ENCODE measurements at regions not wholly inside any gene's neighbourhood (a gene's known extent, or its start where the extent isn't known, plus 50 kb on each side); places are given as distances from the start of the nearest gene placed in this dataset.
"Not testable (repeated sequence)": the region's sequence is repeated elsewhere in the genome, so short reads cannot be mapped to it uniquely, and the experiment has no call there.

GRCh38 chr3:166556955-166557354 lies 719.7 kb upstream of the BCHE start:
- Mint-ChIP-seq H3K9me3 (peaks cover 6 to 10% of the 10 kb centered on the region in 2 donors), H3K27ac (no peak overlapping the region), H3K27me3 (ENCODE audit: low read depth) (no peaks in the 10 kb centered on the region), H3K36me3 (ENCODE audit: insufficient read depth in 2 of 2) (no peaks in the 10 kb centered on the region), H3K4me1 (ENCODE audit: low read depth) (no peaks in the 10 kb centered on the region), H3K4me3 (no peak overlapping the region)
- ATAC-seq (replicated peaks in 1 of 2): no peak
- no peak for DNase-seq

- peaks cover 3 to 8% of the 10 kb centered on the region in 2 donors for H3K9me3 Mint-ChIP-seq
- H3K4me3 Mint-ChIP-seq: no peak overlapping the region
- ATAC-seq (replicated peaks in 1 of 2) (no peak), DNase-seq (no peak)
- no peak overlapping the region for H3K27ac Mint-ChIP-seq
- no peaks in the 10 kb centered on the region for H3K4me1 Mint-ChIP-seq (ENCODE audit: low read depth)
- H3K27me3 Mint-ChIP-seq (ENCODE audit: low read depth): no peaks in the 10 kb centered on the region
- no peaks in the 10 kb centered on the region for H3K36me3 Mint-ChIP-seq (ENCODE audit: insufficient read depth in 2 of 2)
These were observed 716.8 kb upstream of the BCHE start for GRCh38 chr3:166554023-166554422.

GRCh38 chr3:166533740-166534139 lies 696.5 kb upstream of the BCHE start:
- Mint-ChIP-seq H3K4me1 (ENCODE audit: low read depth) (no peaks in the 10 kb centered on the region), H3K4me3 (no peak overlapping the region), H3K27me3 (ENCODE audit: low read depth) (no peaks in the 10 kb centered on the region), H3K9me3 (peaks cover 8 to 11% of the 10 kb centered on the region in 2 donors), H3K36me3 (ENCODE audit: insufficient read depth in 2 of 2) (peaks cover 2% of the 10 kb centered on the region in 2 donors), H3K27ac (no peak overlapping the region)
- DNase-seq: no peak
- no peak for ATAC-seq (replicated peaks in 1 of 2)

GRCh38 chr3:166531730-166532129 lies 694.5 kb upstream of the BCHE start:
- DNase-seq (no peak), ATAC-seq (replicated peaks in 1 of 2) (no peak)
- Mint-ChIP-seq H3K9me3 (peaks cover 6 to 9% of the 10 kb centered on the region in 2 donors), H3K4me3 (no peak overlapping the region), H3K36me3 (ENCODE audit: insufficient read depth in 2 of 2) (peaks cover 2% of the 10 kb centered on the region in 2 donors), H3K4me1 (ENCODE audit: low read depth) (no peaks in the 10 kb centered on the region), H3K27me3 (ENCODE audit: low read depth) (no peaks in the 10 kb centered on the region), H3K27ac (no peak overlapping the region)

- no peak overlapping the region for H3K4me3 Mint-ChIP-seq
These were observed 690.1 kb upstream of the BCHE start for GRCh38 chr3:166527325-166527724.

GRCh38 chr3:166526881-166527280 lies 689.7 kb upstream of the BCHE start:
- no peak overlapping the region for H3K4me3 Mint-ChIP-seq
- H3K4me1 Mint-ChIP-seq (ENCODE audit: low read depth): no peaks in the 10 kb centered on the region
- no peaks in the 10 kb centered on the region for H3K27me3 Mint-ChIP-seq (ENCODE audit: low read depth)
- H3K9me3 Mint-ChIP-seq: peaks cover 3 to 8% of the 10 kb centered on the region in 2 donors
- DNase-seq: no peak
- H3K36me3 Mint-ChIP-seq (ENCODE audit: insufficient read depth in 2 of 2): no peaks in the 10 kb centered on the region
- no peak for ATAC-seq (replicated peaks in 1 of 2)
- no peak overlapping the region for H3K27ac Mint-ChIP-seq

More at GRCh38 chr3:166527325-166527724, 690.1 kb upstream of the BCHE start:
- H3K4me1 Mint-ChIP-seq (ENCODE audit: low read depth): no peaks in the 10 kb centered on the region
- no peaks in the 10 kb centered on the region for H3K27me3 Mint-ChIP-seq (ENCODE audit: low read depth)
- peaks cover 4 to 6% of the 10 kb centered on the region in 2 donors for H3K9me3 Mint-ChIP-seq
- ATAC-seq (replicated peaks in 1 of 2) (no peak), DNase-seq (no peak)
- no peak overlapping the region for H3K27ac Mint-ChIP-seq
- peaks cover under 1 to 1% of the 10 kb centered on the region in 2 donors for H3K36me3 Mint-ChIP-seq (ENCODE audit: insufficient read depth in 2 of 2)

- H3K4me3 Mint-ChIP-seq: no peak overlapping the region
These were observed 684.8 kb upstream of the BCHE start for GRCh38 chr3:166522017-166522416.

GRCh38 chr3:166519443-166519842 lies 682.2 kb upstream of the BCHE start:
- H3K27ac Mint-ChIP-seq: no peak overlapping the region
- ATAC-seq (replicated peaks in 1 of 2) (no peak), DNase-seq (no peak)
- H3K27me3 Mint-ChIP-seq (ENCODE audit: low read depth): no peaks in the 10 kb centered on the region
- no peaks in the 10 kb centered on the region for H3K4me1 Mint-ChIP-seq (ENCODE audit: low read depth)
- H3K4me3 Mint-ChIP-seq: no peak overlapping the region
- H3K9me3 Mint-ChIP-seq: peaks cover 8 to 18% of the 10 kb centered on the region in 2 donors
- no peaks in the 10 kb centered on the region for H3K36me3 Mint-ChIP-seq (ENCODE audit: insufficient read depth in 2 of 2)

More at GRCh38 chr3:166522017-166522416, 684.8 kb upstream of the BCHE start:
- no peaks in the 10 kb centered on the region for H3K27me3 Mint-ChIP-seq (ENCODE audit: low read depth)
- ATAC-seq (replicated peaks in 1 of 2) (no peak), DNase-seq (no peak)
- no peak overlapping the region for H3K27ac Mint-ChIP-seq
- no peaks in the 10 kb centered on the region for H3K36me3 Mint-ChIP-seq (ENCODE audit: insufficient read depth in 2 of 2)
- H3K9me3 Mint-ChIP-seq: peaks cover 4 to 15% of the 10 kb centered on the region in 2 donors
- no peaks in the 10 kb centered on the region for H3K4me1 Mint-ChIP-seq (ENCODE audit: low read depth)

GRCh38 chr3:166518040-166518439 lies 680.8 kb upstream of the BCHE start:
- no peaks in the 10 kb centered on the region for H3K4me1 Mint-ChIP-seq (ENCODE audit: low read depth)
- no peaks in the 10 kb centered on the region for H3K27me3 Mint-ChIP-seq (ENCODE audit: low read depth)
- no peak overlapping the region for H3K4me3 Mint-ChIP-seq
- H3K27ac Mint-ChIP-seq: no peak overlapping the region
- ATAC-seq (replicated peaks in 1 of 2): no peak
- no peak for DNase-seq
- peaks cover 2 to 3% of the 10 kb centered on the region in 2 donors for H3K36me3 Mint-ChIP-seq (ENCODE audit: insufficient read depth in 2 of 2)
- H3K9me3 Mint-ChIP-seq: peaks cover 8 to 20% of the 10 kb centered on the region in 2 donors

GRCh38 chr3:166510382-166510781 lies 673.2 kb upstream of the BCHE start:
- no peak for DNase-seq
- no peaks in the 10 kb centered on the region for H3K27me3 Mint-ChIP-seq (ENCODE audit: low read depth)
- H3K27ac Mint-ChIP-seq: no peak overlapping the region
- no peak overlapping the region for H3K4me3 Mint-ChIP-seq
- H3K36me3 Mint-ChIP-seq (ENCODE audit: insufficient read depth in 2 of 2): peaks cover 2 to 3% of the 10 kb centered on the region in 2 donors
- no peak for ATAC-seq (replicated peaks in 1 of 2)
- H3K4me1 Mint-ChIP-seq (ENCODE audit: low read depth): no peaks in the 10 kb centered on the region
- peaks cover 12 to 31% of the 10 kb centered on the region in 2 donors for H3K9me3 Mint-ChIP-seq

GRCh38 chr3:166500420-166500819 lies 663.2 kb upstream of the BCHE start:
- H3K4me3 Mint-ChIP-seq; H3K36me3 Mint-ChIP-seq (ENCODE audit: insufficient read depth in 2 of 2); ATAC-seq (replicated peaks in 1 of 2); H3K27me3 Mint-ChIP-seq (ENCODE audit: low read depth); H3K4me1 Mint-ChIP-seq (ENCODE audit: low read depth); DNase-seq; H3K27ac Mint-ChIP-seq: not testable (repeated sequence)
- H3K9me3 Mint-ChIP-seq: peaks cover 28 to 39% of the 10 kb centered on the region in 2 donors

- ATAC-seq (replicated peaks in 1 of 2): no peak
- H3K4me1 Mint-ChIP-seq (ENCODE audit: low read depth): no peaks in the 10 kb centered on the region
- H3K9me3 Mint-ChIP-seq: peaks cover 23 to 32% of the 10 kb centered on the region in 2 donors
- no peak overlapping the region for H3K27ac Mint-ChIP-seq
- H3K27me3 Mint-ChIP-seq (ENCODE audit: low read depth): no peaks in the 10 kb centered on the region
- H3K36me3 Mint-ChIP-seq (ENCODE audit: insufficient read depth in 2 of 2): no peaks in the 10 kb centered on the region
- DNase-seq: no peak
- no peak overlapping the region for H3K4me3 Mint-ChIP-seq
These were observed 662.4 kb upstream of the BCHE start for GRCh38 chr3:166499636-166500035.

- Mint-ChIP-seq H3K27me3 (ENCODE audit: low read depth) (no peaks in the 10 kb centered on the region), H3K4me1 (ENCODE audit: low read depth) (no peaks in the 10 kb centered on the region), H3K36me3 (ENCODE audit: insufficient read depth in 2 of 2) (no peaks in the 10 kb centered on the region), H3K27ac (no peak overlapping the region), H3K4me3 (no peak overlapping the region), H3K9me3 (peaks cover 19 to 29% of the 10 kb centered on the region in 2 donors)
- ATAC-seq (replicated peaks in 1 of 2) (no peak), DNase-seq (no peak)
These were observed 661.2 kb upstream of the BCHE start for GRCh38 chr3:166498446-166498845.

- Mint-ChIP-seq H3K27me3 (ENCODE audit: low read depth) (no peaks in the 10 kb centered on the region), H3K4me3 (no peak overlapping the region), H3K9me3 (peaks cover 1 to 7% of the 10 kb centered on the region in 2 donors), H3K27ac (no peak overlapping the region), H3K36me3 (ENCODE audit: insufficient read depth in 2 of 2) (peaks cover 0 to 3% of the 10 kb centered on the region in 2 donors), H3K4me1 (ENCODE audit: low read depth) (no peaks in the 10 kb centered on the region)
- ATAC-seq (replicated peaks in 1 of 2) (no peak), DNase-seq (no peak)
These were observed 652.6 kb upstream of the BCHE start for GRCh38 chr3:166489826-166490225.
